ENCODE measurements at regions not wholly inside any gene's neighbourhood (a gene's known extent, or its start where the extent isn't known, plus 50 kb on each side); places are given as distances from the start of the nearest gene placed in this dataset.

- H3K27ac ChIP-seq, result peak overlapping the region; percentile 95; the same call in 1 of the 2 replicates
- no peak for TF ChIP-seq CTCF (conservative IDR thresholded peaks at IDR 0.05)
Measured at GRCh38 chr6:167454003-167454402, 129.1 kb downstream of the TTLL2 start.

- peak overlapping the region; percentile 95 for H3K27ac ChIP-seq
- no peak for TF ChIP-seq CTCF (conservative IDR thresholded peaks at IDR 0.05)
Measured at GRCh38 chr6:167455371-167455770, 130.5 kb downstream of the TTLL2 start.

- no peak for TF ChIP-seq CTCF (conservative IDR thresholded peaks at IDR 0.05)
- H3K27ac ChIP-seq, result no peak overlapping the region
Measured at GRCh38 chr6:167462514-167463312, 137.8 kb downstream of the TTLL2 start.

- no peak overlapping the region for H3K27ac ChIP-seq
- no peak for TF ChIP-seq CTCF (conservative IDR thresholded peaks at IDR 0.05)
Measured at GRCh38 chr6:167464177-167464576, 139.3 kb downstream of the TTLL2 start.

GRCh38 chr6:167465482-167465881, 140.6 kb downstream of the TTLL2 start:
- TF ChIP-seq CTCF (conservative IDR thresholded peaks at IDR 0.05), result no peak

GRCh38 chr6:167467282-167467681, 142.4 kb downstream of the TTLL2 start:
- TF ChIP-seq CTCF (conservative IDR thresholded peaks at IDR 0.05), result no peak

More at GRCh38 chr6:167465482-167465881, 140.6 kb downstream of the TTLL2 start:
- no peak overlapping the region for H3K27ac ChIP-seq

GRCh38 chr6:167467793-167468431, 143.0 kb downstream of the TTLL2 start:
- H3K27ac ChIP-seq, result no peak overlapping the region
- no peak for TF ChIP-seq CTCF (conservative IDR thresholded peaks at IDR 0.05)

More at GRCh38 chr6:167467282-167467681, 142.4 kb downstream of the TTLL2 start:
- H3K27ac ChIP-seq, result no peak overlapping the region
